SU-DHL-6 (cell line): ENCODE measurements at regions not wholly inside any gene's neighbourhood (a gene's known extent, or its start where the extent isn't known, plus 50 kb on each side); places are given as distances from the start of the nearest gene placed in this dataset.

Source experiments
- EZH2phosphoT487 ChIP-seq: fragments of 200-600 bp; sonication (generic), shearing (Covaris generic); conservative IDR thresholded peaks from 2 replicates; pipeline ENCODE4 v1.6.1; 2018; ENCODE audit warnings: mild to moderate bottlenecking, antibody characterized with exemption, low read length, moderate library complexity, mixed read lengths
- TF ChIP-seq, protein P1 (sequence below): fragments of 200-600 bp; sonication (generic); IDR thresholded peaks from one replicate; pipeline ENCODE4 v1.5.1; 2017; ENCODE audit warnings: antibody characterized with exemption, mild to moderate bottlenecking, low read length, moderate library complexity; ENCODE audit not compliant: insufficient read depth, poor library complexity, severe bottlenecking

DNA sequence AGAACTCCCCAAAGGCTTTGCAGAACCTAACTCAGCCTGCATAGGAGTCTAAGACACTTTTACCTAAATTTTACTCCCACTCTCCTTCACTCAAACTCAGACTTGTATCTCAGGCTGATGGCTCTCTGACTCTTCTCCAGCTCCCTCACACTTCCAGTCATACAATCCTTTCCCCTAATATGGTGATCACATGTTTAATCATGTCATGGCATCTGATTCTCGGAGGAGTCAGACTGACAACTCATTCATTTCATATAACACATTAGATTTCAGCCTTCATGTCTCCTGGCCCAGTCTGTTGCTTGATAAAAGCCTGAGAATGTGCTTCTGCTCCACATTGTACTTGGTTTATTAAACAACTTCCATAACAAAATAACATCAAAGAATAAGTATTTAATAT, 1503.9 kb upstream of the TENM4 start:
- TF ChIP-seq, protein P1, sequence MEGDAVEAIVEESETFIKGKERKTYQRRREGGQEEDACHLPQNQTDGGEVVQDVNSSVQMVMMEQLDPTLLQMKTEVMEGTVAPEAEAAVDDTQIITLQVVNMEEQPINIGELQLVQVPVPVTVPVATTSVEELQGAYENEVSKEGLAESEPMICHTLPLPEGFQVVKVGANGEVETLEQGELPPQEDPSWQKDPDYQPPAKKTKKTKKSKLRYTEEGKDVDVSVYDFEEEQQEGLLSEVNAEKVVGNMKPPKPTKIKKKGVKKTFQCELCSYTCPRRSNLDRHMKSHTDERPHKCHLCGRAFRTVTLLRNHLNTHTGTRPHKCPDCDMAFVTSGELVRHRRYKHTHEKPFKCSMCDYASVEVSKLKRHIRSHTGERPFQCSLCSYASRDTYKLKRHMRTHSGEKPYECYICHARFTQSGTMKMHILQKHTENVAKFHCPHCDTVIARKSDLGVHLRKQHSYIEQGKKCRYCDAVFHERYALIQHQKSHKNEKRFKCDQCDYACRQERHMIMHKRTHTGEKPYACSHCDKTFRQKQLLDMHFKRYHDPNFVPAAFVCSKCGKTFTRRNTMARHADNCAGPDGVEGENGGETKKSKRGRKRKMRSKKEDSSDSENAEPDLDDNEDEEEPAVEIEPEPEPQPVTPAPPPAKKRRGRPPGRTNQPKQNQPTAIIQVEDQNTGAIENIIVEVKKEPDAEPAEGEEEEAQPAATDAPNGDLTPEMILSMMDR = no peak
- no peak for TF ChIP-seq EZH2phosphoT487
